ENCODE measurements at regions not wholly inside any gene's neighbourhood (a gene's known extent, or its start where the extent isn't known, plus 50 kb on each side); places are given as distances from the start of the nearest gene placed in this dataset.

- no peak overlapping the region for H3K18ac ChIP-seq (ENCODE audit: extremely low read depth, low read length)
- no peak overlapping the region for H3K4ac ChIP-seq (replicated peaks; ENCODE audit: insufficient read length, low read depth, low read length)
- POLR2A ChIA-PET (ENCODE audit: partially characterized antibody): no interaction called here
- no peaks in the 10 kb centered on the region for H4K20me1 ChIP-seq (replicated peaks in 1 of 2; ENCODE audit: control insufficient read depth in 1 of 2, insufficient read depth in 2 of 2, low read length in 2 of 2)
- FAIRE-seq: no peak
- no peaks in the 10 kb centered on the region for H3K36me3 ChIP-seq (ENCODE audit: control insufficient read depth in 2 of 4, insufficient read depth in 4 of 4, low read length in 3 of 4)
- no peaks in the 10 kb centered on the region for H3K4me1 ChIP-seq (replicated peaks in 1 of 4; ENCODE audit: control insufficient read depth in 3 of 4, insufficient read depth in 4 of 4, low read length in 3 of 4)
- no peak overlapping the region for H2BK20ac ChIP-seq (ENCODE audit: low read length)
- no peak overlapping the region for H4K5ac ChIP-seq (ENCODE audit: insufficient read length, low read depth, low read length)
- no peak overlapping the region for H2BK15ac ChIP-seq (ENCODE audit: low read length)
- H3K79me2 ChIP-seq (ENCODE audit: control insufficient read depth in 1 of 2, insufficient read depth in 2 of 2, low read length in 2 of 2): no peaks in the 10 kb centered on the region
- H4K8ac ChIP-seq (ENCODE audit: extremely low read depth, insufficient read depth, low read length): no peak overlapping the region
- no peaks in the 10 kb centered on the region for H3K79me1 ChIP-seq (ENCODE audit: low read depth, low read length)
- no peaks in the 10 kb centered on the region for H3K27me3 ChIP-seq (replicated peaks in 1 of 4; ENCODE audit: control insufficient read depth in 3 of 4, extremely low read depth in 1 of 4, insufficient read depth in 3 of 4, low read length in 3 of 4)
- DNase-seq (ENCODE audit: low read depth in 1 of 2, low spot score in 2 of 2): no peak
- H2BK120ac ChIP-seq (replicated peaks; ENCODE audit: low read depth, low read length): no peak overlapping the region
- no peak overlapping the region for H4K91ac ChIP-seq (replicated peaks; ENCODE audit: insufficient read length, low read length)
- H2AFZ ChIP-seq (ENCODE audit: low read length): no peak overlapping the region
- no peak overlapping the region for H2BK5ac ChIP-seq (ENCODE audit: low read depth, low read length)
- no peaks in the 10 kb centered on the region for H3K23me2 ChIP-seq (ENCODE audit: low read depth, low read length)
- H3K23ac ChIP-seq (ENCODE audit: insufficient read length): no peak overlapping the region
- H3K14ac ChIP-seq (ENCODE audit: insufficient read length): no peak overlapping the region
- no peak overlapping the region for H3K56ac ChIP-seq (replicated peaks; ENCODE audit: insufficient read length, low read depth, low read length)
- no peaks in the 10 kb centered on the region for H3K9me3 ChIP-seq (ENCODE audit: insufficient read depth in 2 of 2, low read depth in 1 of 2, low read length in 1 of 2)
- no peak overlapping the region for H3K27ac ChIP-seq (ENCODE audit: low read depth, low read length)
- CTCF ChIA-PET (ENCODE audit: partially characterized antibody): no interaction called here
- H3K4me2 ChIP-seq (ENCODE audit: insufficient read depth in 1 of 2, low read depth in 2 of 2, low read length in 2 of 2): no peak overlapping the region
- no peak overlapping the region for H3K9ac ChIP-seq (replicated peaks in 1 of 4; ENCODE audit: extremely low read depth in 1 of 4, low read depth in 3 of 4, low read length in 3 of 4)
- H2AK5ac ChIP-seq (ENCODE audit: low read depth, low read length): no peak overlapping the region
- H2BK12ac ChIP-seq (ENCODE audit: low read depth, low read length): no peak overlapping the region
- no peak overlapping the region for H3K4me3 ChIP-seq (ENCODE audit: extremely low read depth in 1 of 4, insufficient read depth in 2 of 4, low read depth in 3 of 4, low read length in 4 of 4)
- TF ChIP-seq GTF2F1 (IDR thresholded peaks at IDR 0.05; ENCODE audit: borderline replicate concordance, low read depth, low read length) (no peak), RNF2 (IDR thresholded peaks at IDR 0.05; ENCODE audit: borderline replicate concordance, low read depth, low read length, missing control alignments, poor library complexity, severe bottlenecking) (no peak), SIX5 (IDR thresholded peaks at IDR 0.05; ENCODE audit: low read depth, low read length) (no peak), CBX8 (IDR thresholded peaks at IDR 0.05; ENCODE audit: borderline replicate concordance, low read depth, low read length) (no peak), RAD21 (IDR thresholded peaks at IDR 0.05 in 1 of 2, conservative IDR thresholded peaks at IDR 0.05 in 1 of 2; ENCODE audit: low read depth in 2 of 2, low read length in 2 of 2) (no peak), CTCF (IDR thresholded peaks at IDR 0.05; ENCODE audit: control extremely low read depth in 1 of 3, insufficient read depth in 1 of 3, low read depth in 1 of 3, low read length in 3 of 3) (no peak), SUZ12 (IDR thresholded peaks at IDR 0.05; ENCODE audit: low read length) (no peak), RXRA (IDR thresholded peaks at IDR 0.05; ENCODE audit: insufficient read depth, low read depth, low read length) (no peak), MAFK (IDR thresholded peaks at IDR 0.05; ENCODE audit: low read depth, low read length) (no peak), TCF12 (IDR thresholded peaks at IDR 0.05; ENCODE audit: low read depth, low read length) (no peak), ASH2L (IDR thresholded peaks at IDR 0.05; ENCODE audit: low read length) (no peak), CHD2 (IDR thresholded peaks at IDR 0.05; ENCODE audit: low read length) (no peak), SIN3A (conservative IDR thresholded peaks at IDR 0.05 in 1 of 2, IDR thresholded peaks at IDR 0.05 in 1 of 2; ENCODE audit: low read depth in 1 of 2, low read length in 2 of 2) (no peak)
Measured at GRCh38 chr9:28394774-28395173, 821.5 kb upstream of the C9orf72 start.
